Cerebellar cortex (tissue), 1 donor: ENCODE measurements at regions not wholly inside any gene's neighbourhood (a gene's known extent, or its start where the extent isn't known, plus 50 kb on each side); places are given as distances from the start of the nearest gene placed in this dataset.
A peak's percentile ranks its signal among the peaks of the same experiment; 100 is the strongest.
"Not testable (repeated sequence)": the region's sequence is repeated elsewhere in the genome, so short reads cannot be mapped to it uniquely, and the experiment has no call there.

Experiments
- DNase-seq: peaks from one replicate; pipeline ENCODE4 v3.0.0-alpha.2; 2015; ENCODE audit warnings: low spot score

- DNase-seq, result no peak
Measured at GRCh38 chr15:35282965-35283496, 197.9 kb upstream of the NANOGP8 start.

GRCh38 chr15:35281515-35281914 lies 196.4 kb upstream of the NANOGP8 start:
- no peak for DNase-seq

- no peak for DNase-seq
Measured at GRCh38 chr15:35279811-35280210, 194.7 kb upstream of the NANOGP8 start.

- no peak for DNase-seq
Measured at GRCh38 chr15:35271371-35272043, 186.4 kb upstream of the NANOGP8 start.

GRCh38 chr15:35260941-35261340 lies 175.8 kb upstream of the NANOGP8 start:
- no peak for DNase-seq

- not testable (repeated sequence) for DNase-seq
Measured at GRCh38 chr15:35260274-35260673, 175.2 kb upstream of the NANOGP8 start.

GRCh38 chr15:35256551-35256950 lies 171.5 kb upstream of the NANOGP8 start:
- DNase-seq, result peak; percentile 63

GRCh38 chr15:35256141-35256540 lies 171.0 kb upstream of the NANOGP8 start:
- no peak for DNase-seq

GRCh38 chr15:35254908-35255307 lies 169.8 kb upstream of the NANOGP8 start:
- peak; percentile 69 for DNase-seq

GRCh38 chr15:35254062-35254461 lies 169.0 kb upstream of the NANOGP8 start:
- no peak for DNase-seq

GRCh38 chr15:35252351-35252865 lies 167.3 kb upstream of the NANOGP8 start:
- DNase-seq, result peak; percentile 89

GRCh38 chr15:35247150-35247549 lies 162.1 kb upstream of the NANOGP8 start:
- peak; percentile 55 for DNase-seq

- DNase-seq, result peak; percentile 88
Measured at GRCh38 chr15:35246451-35246850, 161.4 kb upstream of the NANOGP8 start.

GRCh38 chr15:35245681-35246080 lies 160.6 kb upstream of the NANOGP8 start:
- peak; percentile 57 for DNase-seq

GRCh38 chr15:35244227-35244626 lies 159.1 kb upstream of the NANOGP8 start:
- peak; percentile 45 for DNase-seq

- DNase-seq, result no peak
Measured at GRCh38 chr15:35243758-35244157, 158.7 kb upstream of the NANOGP8 start.

- not testable (repeated sequence) for DNase-seq
Measured at GRCh38 chr15:35239693-35240092, 154.6 kb upstream of the NANOGP8 start.

- peak; percentile 54 for DNase-seq
Measured at GRCh38 chr15:35238448-35238847, 153.4 kb upstream of the NANOGP8 start.

GRCh38 chr15:35229085-35229484 lies 144.0 kb upstream of the NANOGP8 start:
- no peak for DNase-seq

- DNase-seq, result no peak
Measured at GRCh38 chr15:35218215-35218614, 133.1 kb upstream of the NANOGP8 start.

GRCh38 chr15:35215093-35215492 lies 130.0 kb upstream of the NANOGP8 start:
- no peak for DNase-seq

- no peak for DNase-seq
Measured at GRCh38 chr15:35211240-35211902, 126.3 kb upstream of the NANOGP8 start.

GRCh38 chr15:35210370-35210769 lies 125.3 kb upstream of the NANOGP8 start:
- no peak for DNase-seq
